HCT116 (cell line): ENCODE measurements at regions not wholly inside any gene's neighbourhood (a gene's known extent, or its start where the extent isn't known, plus 50 kb on each side); places are given as distances from the start of the nearest gene placed in this dataset.

ENCODE experiments used
- ATAC-seq: fragments of 200-7000 bp; cut with Tn5 transposase; 2 replicates; pipeline ENCODE4 v1.9.1; 2020; ENCODE audit warnings: mild to moderate bottlenecking, moderate library complexity
- BruUV-seq: library from RNA; stranded (reverse); fragments of 400-500 nt; replicated peaks from 2 replicates; lab custom pipeline; 2021; lab: Mats Ljungman, UMichigan
- CTCF ChIA-PET: fragments of 300-600 bp; sonication (Branson Sonifier 250); formaldehyde crosslinking; loops from one replicate; lab custom pipeline; 2021; ENCODE audit warnings: antibody characterized with exemption; lab: Charles Lee
- POLR2A ChIA-PET: fragments of 300-600, 350-600 bp; sonication (Branson Sonifier 250); formaldehyde crosslinking; loops from one replicate; lab custom pipeline; 2021; ENCODE audit warnings: antibody characterized with exemption; lab: Charles Lee
- RAD21 ChIA-PET, 2 experiments: fragments of 300-600 bp; sonication (Branson Sonifier 250); formaldehyde crosslinking; loops; one replicate each; lab custom pipeline; 2023; ENCODE audit warnings: low total read pairs in 2 of 2; ENCODE audit not compliant: uncharacterized antibody in 2 of 2, unreplicated experiment in 2 of 2, low non-redundant PET in 1 of 2; lab: Charles Lee
- DNase-seq: peaks from one replicate; pipeline ENCODE4 v3.0.0-alpha.2; 2010; ENCODE audit warnings: low read depth, low spot score
- H2AFZ ChIP-seq: fragments of 200-600 bp; shearing (Covaris generic), sonication (generic); 2 replicates; pipeline ENCODE4 v1.6.1; 2017; ENCODE audit warnings: low read depth, mixed run types, mixed read lengths, antibody characterized with exemption, low read length; ENCODE audit not compliant: poor library complexity, severe bottlenecking
- H3K27ac ChIP-seq: 2 replicates; pipeline ENCODE4 v1.5.1; 2012; ENCODE audit warnings: low read depth, low read length
- H3K27me3 ChIP-seq: fragments of 200-600 bp; sonication (generic); 2 replicates; pipeline ENCODE4 v1.6.1; 2016; ENCODE audit warnings: mixed run types, low read length, mixed read lengths; ENCODE audit not compliant: insufficient read depth
- H3K36me3 ChIP-seq, 2 experiments: fragments of 200-500 bp in 1 of 2; fragments of 200-600 bp in 1 of 2; sonication (Bioruptor generic) in 1 of 2; sonication (generic) in 1 of 2; 2 replicates each; pipeline versions ENCODE4 v1.5.1 to v1.6.1; 2014 to 2016; ENCODE audit warnings: low read length in 2 of 2, inconsistent platforms in 1 of 2, mixed read lengths in 1 of 2, mixed run types in 1 of 2; ENCODE audit not compliant: insufficient read depth in 2 of 2, control insufficient read depth in 1 of 2
- H3K4me1 ChIP-seq, 2 experiments: fragments of 200-600 bp in 1 of 2; sonication (generic) in 1 of 2; 2 replicates each; pipeline versions ENCODE4 v1.5.1 to v1.6.1; 2012 to 2017; ENCODE audit warnings: low read length in 2 of 2, inconsistent platforms in 1 of 2, mild to moderate bottlenecking in 1 of 2, mixed read lengths in 1 of 2, mixed run types in 1 of 2, moderate library complexity in 1 of 2; ENCODE audit not compliant: insufficient read depth in 2 of 2, control insufficient read depth in 1 of 2
- H3K4me2 ChIP-seq: fragments of 200-600 bp; sonication (generic); 2 replicates; pipeline ENCODE4 v1.6.1; 2017; ENCODE audit warnings: mixed run types, low read length, mixed read lengths
- H3K4me3 ChIP-seq, 2 experiments: fragments of 200-600 bp in 1 of 2; sonication (generic) in 1 of 2; replicated peaks in 1 of 2; 2 replicates each; pipeline ENCODE4 v1.5.1; 2011 to 2016; ENCODE audit warnings: low read length in 2 of 2, control low read depth in 1 of 2, low read depth in 1 of 2, mild to moderate bottlenecking in 1 of 2, mixed read lengths in 1 of 2, mixed run types in 1 of 2
- H3K79me2 ChIP-seq: fragments of 200-600 bp; sonication (generic); 2 replicates; pipeline ENCODE4 v1.6.1; 2017; ENCODE audit warnings: mild to moderate bottlenecking, mixed run types, low read length, moderate library complexity, mixed read lengths; ENCODE audit not compliant: insufficient read depth
- H3K9ac ChIP-seq: fragments of 200-600 bp; sonication (generic); 2 replicates; pipeline ENCODE4 v1.6.1; 2016; ENCODE audit warnings: low read length, mixed read lengths
- H3K9me2 ChIP-seq: fragments of 200-600 bp; sonication (generic), shearing (Covaris generic); 2 replicates; pipeline ENCODE4 v1.6.1; 2017; ENCODE audit warnings: mixed run types, mild to moderate bottlenecking, moderate library complexity; ENCODE audit not compliant: insufficient read depth
- H3K9me3 ChIP-seq, 2 experiments: fragments of 200-500 bp in 1 of 2; fragments of 200-600 bp in 1 of 2; sonication (Bioruptor generic) in 1 of 2; sonication (generic) in 1 of 2; 2 replicates each; pipeline ENCODE4 v1.6.1; 2014 to 2017; ENCODE audit warnings: low read length in 2 of 2, mixed read lengths in 2 of 2, inconsistent platforms in 1 of 2, low read depth in 1 of 2, mild to moderate bottlenecking in 1 of 2, mixed run types in 1 of 2, moderate library complexity in 1 of 2; ENCODE audit not compliant: control insufficient read depth in 1 of 2, insufficient read depth in 1 of 2
- H4K20me1 ChIP-seq: fragments of 200-600 bp; sonication (generic), shearing (Covaris generic); 2 replicates; pipeline ENCODE4 v1.6.1; 2017; ENCODE audit warnings: mixed run types, mild to moderate bottlenecking, moderate library complexity; ENCODE audit not compliant: insufficient read depth
- ATF3 ChIP-seq: IDR thresholded peaks from 2 replicates; pipeline ENCODE4 v1.6.1; 2012
- CBX3 ChIP-seq: IDR thresholded peaks from 2 replicates; pipeline ENCODE4 v1.6.1; 2012; ENCODE audit warnings: low read depth
- EGR1 ChIP-seq: IDR thresholded peaks from 2 replicates; pipeline ENCODE4 v1.6.1; 2012; ENCODE audit warnings: low read depth
- ELF1 ChIP-seq: IDR thresholded peaks from 2 replicates; pipeline ENCODE4 v1.6.1; 2012; ENCODE audit warnings: low read depth, borderline replicate concordance
- EZH2phosphoT487 ChIP-seq: fragments of 200-600 bp; IDR thresholded peaks from 2 replicates; pipeline ENCODE4 v1.6.1; 2018; ENCODE audit warnings: antibody characterized with exemption, borderline replicate concordance
- FOSL1 ChIP-seq: IDR thresholded peaks from 2 replicates; pipeline ENCODE4 v1.6.1; 2012; ENCODE audit warnings: low read depth
- JUND ChIP-seq: IDR thresholded peaks from 2 replicates; pipeline ENCODE4 v1.6.1; 2012
- POLR2A ChIP-seq: IDR thresholded peaks from 2 replicates; pipeline ENCODE4 v1.7.0; 2011; ENCODE audit warnings: borderline replicate concordance; ENCODE audit not compliant: insufficient read depth, insufficient read length; ENCODE audit errors: extremely low read depth
- POLR2AphosphoS5 ChIP-seq: IDR thresholded peaks from 2 replicates; pipeline ENCODE4 v1.6.1; 2011; ENCODE audit warnings: mild to moderate bottlenecking, low read depth, low read length, moderate library complexity
- RAD21 ChIP-seq: IDR thresholded peaks from 2 replicates; pipeline ENCODE4 v1.6.1; 2012; ENCODE audit warnings: low read depth, mild to moderate bottlenecking
- REST ChIP-seq: IDR thresholded peaks from 2 replicates; pipeline ENCODE4 v1.6.1; 2012; ENCODE audit warnings: low read depth
- SIN3A ChIP-seq: IDR thresholded peaks from 2 replicates; pipeline ENCODE4 v1.6.1; 2012; ENCODE audit warnings: low read depth
- SP1 ChIP-seq: IDR thresholded peaks from 2 replicates; pipeline ENCODE4 v1.6.1; 2012; ENCODE audit warnings: low read depth
- YY1 ChIP-seq: IDR thresholded peaks from 2 replicates; pipeline ENCODE4 v1.6.1; 2011; ENCODE audit warnings: low read length, low read depth, moderate library complexity, mild to moderate bottlenecking; ENCODE audit not compliant: insufficient replicate concordance; ENCODE audit errors: extremely low read depth
- ZBTB33 ChIP-seq: IDR thresholded peaks from 2 replicates; pipeline ENCODE4 v1.6.1; 2011; ENCODE audit warnings: mild to moderate bottlenecking, low read length, moderate library complexity; ENCODE audit not compliant: insufficient replicate concordance; ENCODE audit errors: extremely low read depth
- ZNF274 ChIP-seq: fragments of 200-500 bp; sonication (Bioruptor generic); IDR thresholded peaks from 2 replicates; pipeline ENCODE4 v1.6.1; 2014; ENCODE audit warnings: mild to moderate bottlenecking, low read depth, low read length, inconsistent platforms
- intact Hi-C: fragments of 100-400 bp; cut with micrococcal nuclease; formaldehyde crosslinking; loops from 2 replicates; pipeline ENCODE4 v1.10.0; 2022

- TF ChIP-seq ZBTB33 (no peak), EGR1 (no peak)
Measured at GRCh38 chr7:149638566-149639320, 134.6 kb downstream of the ZNF467 start (continued).

- Histone ChIP-seq H3K4me3 (no peak overlapping the region), H3K4me2 (no peak overlapping the region), H3K4me1 (no peaks in the 10 kb centered on the region), H3K36me3 (no peaks in the 10 kb centered on the region), H3K9ac (no peak overlapping the region), H3K9me3 (no peaks in the 10 kb centered on the region), H3K9me2 (no peaks in the 10 kb centered on the region), H4K20me1 (no peaks in the 10 kb centered on the region), H3K27me3 (peaks cover 3% of the 10 kb centered on the region; the same call in 1 of the 2 replicates), H3K27ac (no peak overlapping the region), H2AFZ (no peak overlapping the region), H3K79me2 (no peaks in the 10 kb centered on the region)
- intact Hi-C loops, result no loop called here
- TF ChIP-seq YY1 (no peak), ELF1 (no peak), ATF3 (no peak), FOSL1 (no peak), RAD21 (no peak), POLR2AphosphoS5 (no peak), SP1 (no peak), EZH2phosphoT487 (no peak), ZNF274 (no peak), JUND (no peak), REST (no peak), CBX3 (no peak), POLR2A (no peak), SIN3A (no peak)
- BruUV-seq, result no TSS peak
- DNase-seq (no peak), ATAC-seq (no peak)
- ChIA-PET RAD21 (no interaction called here), POLR2A (no interaction called here), CTCF (interaction anchor here (0.9 kb wide), 1 partner anchor 24 kb away, joined by 3 read pairs; no protein-coding TSS in a partner anchor)
Measured at GRCh38 chr7:149637911-149638565, 135.3 kb downstream of the ZNF467 start.
